ENCODE measurements at regions not wholly inside any gene's neighbourhood (a gene's known extent, or its start where the extent isn't known, plus 50 kb on each side); places are given as distances from the start of the nearest gene placed in this dataset.

DNA sequence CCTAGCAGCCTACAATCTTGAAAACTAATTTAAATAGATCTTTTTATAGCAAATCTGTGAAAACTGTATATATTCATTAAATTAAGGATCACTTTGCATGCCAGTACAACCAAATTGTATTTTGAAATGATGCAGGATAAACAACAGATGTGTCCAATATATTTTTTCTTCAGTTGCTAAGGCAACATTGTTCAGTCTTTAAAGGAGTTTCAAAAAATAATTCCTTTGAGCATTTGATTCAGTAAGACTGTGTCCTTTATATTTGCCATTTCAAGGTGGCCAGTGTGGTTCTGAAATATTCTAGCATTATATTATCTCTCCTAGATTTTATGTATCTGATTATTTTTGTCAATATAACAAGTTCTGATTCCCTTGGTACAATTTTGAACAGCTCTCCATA, 254.7 kb downstream of the PLOD2 start:
- TF ChIP-seq, protein P1, sequence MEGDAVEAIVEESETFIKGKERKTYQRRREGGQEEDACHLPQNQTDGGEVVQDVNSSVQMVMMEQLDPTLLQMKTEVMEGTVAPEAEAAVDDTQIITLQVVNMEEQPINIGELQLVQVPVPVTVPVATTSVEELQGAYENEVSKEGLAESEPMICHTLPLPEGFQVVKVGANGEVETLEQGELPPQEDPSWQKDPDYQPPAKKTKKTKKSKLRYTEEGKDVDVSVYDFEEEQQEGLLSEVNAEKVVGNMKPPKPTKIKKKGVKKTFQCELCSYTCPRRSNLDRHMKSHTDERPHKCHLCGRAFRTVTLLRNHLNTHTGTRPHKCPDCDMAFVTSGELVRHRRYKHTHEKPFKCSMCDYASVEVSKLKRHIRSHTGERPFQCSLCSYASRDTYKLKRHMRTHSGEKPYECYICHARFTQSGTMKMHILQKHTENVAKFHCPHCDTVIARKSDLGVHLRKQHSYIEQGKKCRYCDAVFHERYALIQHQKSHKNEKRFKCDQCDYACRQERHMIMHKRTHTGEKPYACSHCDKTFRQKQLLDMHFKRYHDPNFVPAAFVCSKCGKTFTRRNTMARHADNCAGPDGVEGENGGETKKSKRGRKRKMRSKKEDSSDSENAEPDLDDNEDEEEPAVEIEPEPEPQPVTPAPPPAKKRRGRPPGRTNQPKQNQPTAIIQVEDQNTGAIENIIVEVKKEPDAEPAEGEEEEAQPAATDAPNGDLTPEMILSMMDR (IDR thresholded peaks at IDR 0.05): no peak
- no peak for TF ChIP-seq POLR2A (IDR thresholded peaks at IDR 0.05)

All from lower leg skin (tissue), 3 donors.